ENCODE measurements at regions not wholly inside any gene's neighbourhood (a gene's known extent, or its start where the extent isn't known, plus 50 kb on each side); places are given as distances from the start of the nearest gene placed in this dataset.
A peak's percentile ranks its signal among the peaks of the same experiment; 100 is the strongest.

DNA sequence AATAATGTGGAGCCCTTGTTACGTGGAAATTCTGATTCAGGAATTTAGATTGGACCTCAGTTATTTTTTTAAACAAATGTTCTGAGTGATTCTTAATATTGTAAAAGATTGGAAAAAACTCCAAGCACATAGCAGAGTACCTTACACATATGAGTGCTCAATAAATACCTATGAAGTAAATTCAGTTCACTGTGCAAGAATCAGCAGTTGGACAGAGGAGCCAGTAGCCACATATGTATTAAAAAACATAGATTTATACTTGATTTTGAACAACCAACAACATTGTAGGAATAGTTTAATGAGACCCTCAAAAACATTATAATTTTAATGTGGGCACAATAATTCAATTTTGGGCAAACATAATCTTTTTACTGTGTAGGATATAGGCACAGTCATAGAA lies 109.3 kb upstream of the B3GAT2 start:
- no peak for DNase-seq (ENCODE audit: extremely low spot score)
- ChIA-PET CTCF (interaction anchor here (0.7 kb wide), 1 partner anchor 126 kb away, joined by 3 read pairs; no protein-coding TSS in a partner anchor), POLR2A (no interaction called here)
- TF ChIP-seq FOXM1 (IDR thresholded peaks at IDR 0.05; ENCODE audit: borderline replicate concordance) (no peak), L3MBTL2 (conservative IDR thresholded peaks at IDR 0.05) (no peak), CTBP1 (IDR thresholded peaks at IDR 0.05; ENCODE audit: borderline replicate concordance) (no peak), ELF4 (IDR thresholded peaks at IDR 0.05) (no peak), BHLHE40 (IDR thresholded peaks at IDR 0.05; ENCODE audit: borderline replicate concordance) (no peak), HDGF (IDR thresholded peaks at IDR 0.05; ENCODE audit: borderline replicate concordance) (no peak), ZNF384 (IDR thresholded peaks at IDR 0.05) (no peak), SUZ12 (IDR thresholded peaks at IDR 0.05) (no peak), TARDBP (IDR thresholded peaks at IDR 0.05) (no peak), NFRKB (IDR thresholded peaks at IDR 0.05) (no peak), SP1 (IDR thresholded peaks at IDR 0.05) (no peak), FOXA1 (IDR thresholded peaks at IDR 0.05) (no peak), FOXK2 (IDR thresholded peaks at IDR 0.05) (no peak), LEF1 (IDR thresholded peaks at IDR 0.05; ENCODE audit: borderline replicate concordance) (no peak), ARNT (IDR thresholded peaks at IDR 0.05) (no peak)
- TF ChIP-seq, protein P1, sequence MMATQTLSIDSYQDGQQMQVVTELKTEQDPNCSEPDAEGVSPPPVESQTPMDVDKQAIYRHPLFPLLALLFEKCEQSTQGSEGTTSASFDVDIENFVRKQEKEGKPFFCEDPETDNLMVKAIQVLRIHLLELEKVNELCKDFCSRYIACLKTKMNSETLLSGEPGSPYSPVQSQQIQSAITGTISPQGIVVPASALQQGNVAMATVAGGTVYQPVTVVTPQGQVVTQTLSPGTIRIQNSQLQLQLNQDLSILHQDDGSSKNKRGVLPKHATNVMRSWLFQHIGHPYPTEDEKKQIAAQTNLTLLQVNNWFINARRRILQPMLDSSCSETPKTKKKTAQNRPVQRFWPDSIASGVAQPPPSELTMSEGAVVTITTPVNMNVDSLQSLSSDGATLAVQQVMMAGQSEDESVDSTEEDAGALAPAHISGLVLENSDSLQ (IDR thresholded peaks at IDR 0.05), result no peak

GRCh38 chr6:71067816-71068215 lies 111.0 kb upstream of the B3GAT2 start:
- CTCF ChIA-PET, result no interaction called here
- no peak for DNase-seq (ENCODE audit: extremely low spot score)
- TF ChIP-seq LEF1 (IDR thresholded peaks at IDR 0.05; ENCODE audit: borderline replicate concordance), result no peak
- TF ChIP-seq ELF4 (IDR thresholded peaks at IDR 0.05), result no peak
- no peak for TF ChIP-seq FOXM1 (IDR thresholded peaks at IDR 0.05; ENCODE audit: borderline replicate concordance)
- no peak for TF ChIP-seq CTBP1 (IDR thresholded peaks at IDR 0.05; ENCODE audit: borderline replicate concordance)
- TF ChIP-seq BHLHE40 (IDR thresholded peaks at IDR 0.05; ENCODE audit: borderline replicate concordance), result no peak
- TF ChIP-seq NFRKB (IDR thresholded peaks at IDR 0.05), result no peak
- no peak for TF ChIP-seq ARNT (IDR thresholded peaks at IDR 0.05)
- no peak for TF ChIP-seq HDGF (IDR thresholded peaks at IDR 0.05; ENCODE audit: borderline replicate concordance)
- TF ChIP-seq ZNF384 (IDR thresholded peaks at IDR 0.05), result no peak
- TF ChIP-seq L3MBTL2 (conservative IDR thresholded peaks at IDR 0.05), result no peak
- no peak for TF ChIP-seq SUZ12 (IDR thresholded peaks at IDR 0.05)
- TF ChIP-seq, protein P1 (IDR thresholded peaks at IDR 0.05), result no peak
- no peak for TF ChIP-seq SP1 (IDR thresholded peaks at IDR 0.05)
- no peak for TF ChIP-seq FOXA1 (IDR thresholded peaks at IDR 0.05)
- TF ChIP-seq TARDBP (IDR thresholded peaks at IDR 0.05), result no peak
- no peak for TF ChIP-seq FOXK2 (IDR thresholded peaks at IDR 0.05)
- POLR2A ChIA-PET, result no interaction called here

GRCh38 chr6:71072508-71072907 lies 115.6 kb upstream of the B3GAT2 start:
- DNase-seq (ENCODE audit: extremely low spot score), result peak; percentile 16
- ChIA-PET POLR2A (interaction anchor here (0.9 kb wide), 1 partner anchor 36 kb away, joined by 3 read pairs; no protein-coding TSS in a partner anchor), CTCF (interaction anchor here (1.0 to 1.3 kb wide), 2 partner anchors 32 to 117 kb away, joined by 4 read pairs; no protein-coding TSS in a partner anchor)
- TF ChIP-seq HDGF (IDR thresholded peaks at IDR 0.05; ENCODE audit: borderline replicate concordance) (no peak), BHLHE40 (IDR thresholded peaks at IDR 0.05; ENCODE audit: borderline replicate concordance) (no peak), L3MBTL2 (conservative IDR thresholded peaks at IDR 0.05) (no peak), FOXK2 (IDR thresholded peaks at IDR 0.05) (no peak), LEF1 (IDR thresholded peaks at IDR 0.05; ENCODE audit: borderline replicate concordance) (no peak), FOXA1 (IDR thresholded peaks at IDR 0.05) (no peak), SP1 (IDR thresholded peaks at IDR 0.05) (no peak), ZNF384 (IDR thresholded peaks at IDR 0.05) (no peak), TARDBP (IDR thresholded peaks at IDR 0.05) (no peak), FOXM1 (IDR thresholded peaks at IDR 0.05; ENCODE audit: borderline replicate concordance) (no peak), SUZ12 (IDR thresholded peaks at IDR 0.05) (no peak), ARNT (IDR thresholded peaks at IDR 0.05) (no peak), CTBP1 (IDR thresholded peaks at IDR 0.05; ENCODE audit: borderline replicate concordance) (no peak), NFRKB (IDR thresholded peaks at IDR 0.05) (no peak), ELF4 (IDR thresholded peaks at IDR 0.05) (no peak)
- TF ChIP-seq, protein P1 (IDR thresholded peaks at IDR 0.05), result no peak

- TF ChIP-seq SP1 (IDR thresholded peaks at IDR 0.05) (no peak), L3MBTL2 (conservative IDR thresholded peaks at IDR 0.05) (no peak), TARDBP (IDR thresholded peaks at IDR 0.05) (no peak), CTBP1 (IDR thresholded peaks at IDR 0.05; ENCODE audit: borderline replicate concordance) (no peak), ZNF384 (IDR thresholded peaks at IDR 0.05) (no peak), FOXK2 (IDR thresholded peaks at IDR 0.05) (no peak), ELF4 (IDR thresholded peaks at IDR 0.05) (no peak), NFRKB (IDR thresholded peaks at IDR 0.05) (no peak), HDGF (IDR thresholded peaks at IDR 0.05; ENCODE audit: borderline replicate concordance) (no peak), BHLHE40 (IDR thresholded peaks at IDR 0.05; ENCODE audit: borderline replicate concordance) (no peak), FOXM1 (IDR thresholded peaks at IDR 0.05; ENCODE audit: borderline replicate concordance) (no peak), FOXA1 (IDR thresholded peaks at IDR 0.05) (no peak), ARNT (IDR thresholded peaks at IDR 0.05) (no peak), LEF1 (IDR thresholded peaks at IDR 0.05; ENCODE audit: borderline replicate concordance) (no peak), SUZ12 (IDR thresholded peaks at IDR 0.05) (no peak)
- TF ChIP-seq, protein P1 (IDR thresholded peaks at IDR 0.05), result no peak
- POLR2A ChIA-PET, result no interaction called here
- CTCF ChIA-PET, result no interaction called here
- no peak for DNase-seq (ENCODE audit: extremely low spot score)
These were observed 120.8 kb upstream of the B3GAT2 start for GRCh38 chr6:71077655-71078054.

GRCh38 chr6:71079677-71080076 lies 122.8 kb upstream of the B3GAT2 start:
- TF ChIP-seq ELF4 (IDR thresholded peaks at IDR 0.05) (no peak), FOXK2 (IDR thresholded peaks at IDR 0.05) (no peak)
- ChIA-PET POLR2A (no interaction called here), CTCF (no interaction called here)
- DNase-seq (ENCODE audit: extremely low spot score), result no peak
